Mucosa of gallbladder (tissue), 1 donor: ENCODE measurements at regions not wholly inside any gene's neighbourhood (a gene's known extent, or its start where the extent isn't known, plus 50 kb on each side); places are given as distances from the start of the nearest gene placed in this dataset.
"Not testable (repeated sequence)": the region's sequence is repeated elsewhere in the genome, so short reads cannot be mapped to it uniquely, and the experiment has no call there.

Experiments used
- DNase-seq: peaks from one replicate; pipeline ENCODE4 v3.0.0-alpha.2; 2020; ENCODE audit warnings: low spot score
- donor health status: DM: no; HTN: no; CAD: no.

DNA sequence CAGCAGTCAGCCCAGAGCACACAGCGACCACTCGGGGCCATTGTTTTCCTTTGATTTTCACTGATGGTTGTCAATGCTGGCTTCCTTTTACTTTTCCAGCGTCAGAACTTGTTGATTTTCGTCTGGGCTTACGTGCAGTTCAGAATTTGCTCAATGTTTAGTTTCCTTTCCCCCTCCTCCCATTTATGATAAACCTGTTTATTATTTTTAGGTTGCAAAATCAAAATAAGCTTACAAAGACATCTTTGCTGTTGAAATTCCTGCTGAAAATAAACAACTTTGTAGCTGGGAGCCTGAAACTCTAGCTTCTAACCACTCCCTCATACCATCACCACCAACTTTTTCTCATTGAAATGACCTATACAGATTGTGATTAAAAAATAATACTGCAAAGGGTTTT lies 83.1 kb upstream of the LYZL1 start:
- DNase-seq, result no peak

- DNase-seq, result no peak
These were observed 80.0 kb upstream of the LYZL1 start for GRCh38 chr10:29208845-29209244.

- no peak for DNase-seq
These were observed 79.0 kb upstream of the LYZL1 start for GRCh38 chr10:29209830-29210229.

DNA sequence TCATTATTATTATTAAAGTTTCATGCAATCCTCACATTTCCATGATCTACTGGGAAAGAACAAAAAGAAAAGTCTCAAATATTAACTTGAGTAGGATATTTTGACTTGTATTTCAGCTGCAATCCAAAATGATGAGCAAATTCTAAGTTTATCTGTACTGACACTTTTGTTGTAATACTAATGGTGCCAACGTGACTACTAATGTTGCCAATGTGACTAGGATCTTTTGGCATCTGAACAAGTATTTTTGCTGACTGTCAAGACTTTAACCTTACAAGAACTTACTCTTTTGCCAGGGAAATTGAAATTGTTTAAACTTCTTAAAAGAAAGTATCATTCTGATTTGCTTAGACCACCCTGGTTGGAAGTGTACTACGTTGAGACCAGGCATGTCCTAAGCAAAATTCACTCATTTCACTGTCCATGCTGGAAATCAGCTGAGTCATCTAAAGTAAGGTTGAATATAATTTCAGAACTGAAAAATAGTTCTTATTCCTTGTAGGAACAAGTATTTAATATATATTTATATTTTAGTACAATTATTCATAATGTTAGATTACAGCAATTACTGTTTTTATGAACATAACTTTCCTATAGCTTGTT lies 78.5 kb upstream of the LYZL1 start:
- DNase-seq, result no peak

- DNase-seq, result no peak
These were observed 76.3 kb upstream of the LYZL1 start for GRCh38 chr10:29212597-29212996.

- DNase-seq, result no peak
These were observed 74.3 kb upstream of the LYZL1 start for GRCh38 chr10:29214551-29214950.

- DNase-seq, result no peak
These were observed 71.6 kb upstream of the LYZL1 start for GRCh38 chr10:29217292-29217738.

DNA sequence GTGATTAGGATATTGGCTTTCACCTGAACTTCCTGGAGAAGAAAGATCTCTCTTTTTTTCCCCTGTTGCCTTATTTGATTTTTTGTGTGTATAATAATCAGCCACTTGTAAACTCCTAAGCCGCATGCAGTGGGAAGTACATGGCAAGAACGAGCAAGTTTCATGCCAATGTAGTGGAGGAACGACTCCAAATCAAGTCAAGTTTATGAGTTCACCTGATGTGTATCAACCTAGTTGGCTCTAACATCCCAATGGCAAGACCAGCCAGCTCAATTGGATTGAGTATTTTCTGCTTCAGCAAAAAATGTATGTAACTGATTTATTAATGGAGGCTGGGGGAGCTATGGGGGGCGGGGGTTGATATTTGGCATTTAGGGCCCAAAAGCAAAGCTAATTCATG lies 65.5 kb upstream of the LYZL1 start:
- DNase-seq, result no peak

GRCh38 chr10:29224631-29225030 lies 64.2 kb upstream of the LYZL1 start:
- DNase-seq, result no peak

DNA sequence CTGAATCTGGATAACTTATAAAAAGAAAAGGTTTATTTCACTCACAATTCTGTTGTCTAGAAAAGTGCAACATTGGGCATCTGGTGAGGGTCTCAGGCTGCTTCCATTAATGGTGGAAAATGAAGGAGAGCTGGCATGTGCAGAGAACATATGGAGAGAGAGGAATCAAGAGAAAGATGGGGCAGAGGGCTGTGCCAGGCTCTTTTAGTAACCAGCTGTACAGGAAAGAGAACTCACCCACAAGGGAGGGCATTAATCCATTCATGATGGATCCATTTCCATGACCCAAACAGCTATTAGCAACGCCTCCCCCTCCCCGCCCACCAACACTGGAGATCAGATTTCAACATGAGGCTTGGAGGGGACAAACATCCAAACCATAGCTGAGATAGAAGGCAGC lies 61.7 kb upstream of the LYZL1 start:
- no peak for DNase-seq

DNA sequence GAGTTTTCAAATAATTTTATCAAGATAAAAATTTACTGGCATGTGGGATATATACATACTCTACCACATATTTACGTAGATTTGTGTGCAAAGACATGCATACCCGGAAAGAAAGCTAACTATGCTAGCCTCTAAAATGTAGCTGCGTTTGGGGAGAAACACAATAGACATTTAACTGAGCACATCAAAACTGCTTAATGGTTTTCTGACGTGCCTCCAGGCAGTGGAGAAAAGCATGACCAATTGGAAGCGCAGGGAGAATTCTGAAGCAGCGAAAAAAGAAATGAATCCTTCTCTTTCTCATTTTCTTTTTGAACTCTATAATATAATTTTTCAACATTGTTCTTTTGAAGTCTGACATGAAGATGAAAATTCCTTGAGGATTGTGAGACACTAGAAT lies 60.3 kb upstream of the LYZL1 start:
- no peak for DNase-seq

- DNase-seq, result no peak
These were observed 59.6 kb upstream of the LYZL1 start for GRCh38 chr10:29229258-29229705.

- not testable (repeated sequence) for DNase-seq
These were observed 52.0 kb upstream of the LYZL1 start for GRCh38 chr10:29236910-29237309.

GRCh38 chr10:29237786-29238185 lies 51.1 kb upstream of the LYZL1 start:
- DNase-seq, result no peak

- no peak for DNase-seq
These were observed 50.2 kb upstream of the LYZL1 start for GRCh38 chr10:29238523-29239135.
